ENCODE measurements at regions not wholly inside any gene's neighbourhood (a gene's known extent, or its start where the extent isn't known, plus 50 kb on each side); places are given as distances from the start of the nearest gene placed in this dataset.

DNA sequence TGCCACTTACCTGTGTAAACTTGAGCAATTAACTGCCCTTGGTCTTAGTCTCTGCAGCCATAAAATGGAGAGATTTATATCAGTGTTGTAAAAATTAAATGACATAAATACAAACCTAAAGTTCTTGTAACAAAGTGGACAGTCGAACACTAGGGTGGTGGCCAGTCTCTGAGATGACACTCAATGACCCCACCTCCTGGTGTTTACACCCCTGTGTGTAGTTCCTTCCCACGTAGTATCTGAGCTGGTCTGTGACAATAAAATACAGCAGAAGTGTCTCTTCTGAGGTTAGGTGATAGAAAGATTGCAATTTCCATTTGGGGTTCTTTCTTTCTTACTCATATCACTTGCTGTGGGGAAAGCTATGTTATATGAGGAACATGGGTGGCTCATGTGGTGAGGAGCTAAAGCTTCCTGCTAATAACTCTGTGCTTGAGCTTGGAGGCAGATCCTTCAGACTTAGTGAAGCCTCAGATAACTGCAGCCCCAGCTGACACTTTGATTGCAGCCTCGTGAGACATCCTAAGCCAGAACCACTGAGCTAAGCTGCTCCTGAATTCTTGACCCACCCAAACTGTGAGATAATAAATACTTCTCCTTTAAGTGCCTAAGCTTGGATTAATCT, 173.4 kb upstream of the CHD1 start:
- TF ChIP-seq, protein P1, sequence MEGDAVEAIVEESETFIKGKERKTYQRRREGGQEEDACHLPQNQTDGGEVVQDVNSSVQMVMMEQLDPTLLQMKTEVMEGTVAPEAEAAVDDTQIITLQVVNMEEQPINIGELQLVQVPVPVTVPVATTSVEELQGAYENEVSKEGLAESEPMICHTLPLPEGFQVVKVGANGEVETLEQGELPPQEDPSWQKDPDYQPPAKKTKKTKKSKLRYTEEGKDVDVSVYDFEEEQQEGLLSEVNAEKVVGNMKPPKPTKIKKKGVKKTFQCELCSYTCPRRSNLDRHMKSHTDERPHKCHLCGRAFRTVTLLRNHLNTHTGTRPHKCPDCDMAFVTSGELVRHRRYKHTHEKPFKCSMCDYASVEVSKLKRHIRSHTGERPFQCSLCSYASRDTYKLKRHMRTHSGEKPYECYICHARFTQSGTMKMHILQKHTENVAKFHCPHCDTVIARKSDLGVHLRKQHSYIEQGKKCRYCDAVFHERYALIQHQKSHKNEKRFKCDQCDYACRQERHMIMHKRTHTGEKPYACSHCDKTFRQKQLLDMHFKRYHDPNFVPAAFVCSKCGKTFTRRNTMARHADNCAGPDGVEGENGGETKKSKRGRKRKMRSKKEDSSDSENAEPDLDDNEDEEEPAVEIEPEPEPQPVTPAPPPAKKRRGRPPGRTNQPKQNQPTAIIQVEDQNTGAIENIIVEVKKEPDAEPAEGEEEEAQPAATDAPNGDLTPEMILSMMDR (conservative IDR thresholded peaks at IDR 0.05 in 1 of 2, IDR thresholded peaks at IDR 0.05 in 1 of 2; ENCODE audit: low read depth in 1 of 2, low read length in 2 of 2): no peak
- no peak for TF ChIP-seq EZH2 (IDR thresholded peaks at IDR 0.05; ENCODE audit: low read length, missing control alignments)

All from fibroblast of lung (primary cell).